Femur (tissue), 1 donor: ENCODE measurements at regions not wholly inside any gene's neighbourhood (a gene's known extent, or its start where the extent isn't known, plus 50 kb on each side); places are given as distances from the start of the nearest gene placed in this dataset.
A peak's percentile ranks its signal among the peaks of the same experiment; 100 is the strongest.

Experiments used
- DNase-seq: peaks from one replicate; pipeline ENCODE4 v3.0.0-alpha.2; 2017

DNA sequence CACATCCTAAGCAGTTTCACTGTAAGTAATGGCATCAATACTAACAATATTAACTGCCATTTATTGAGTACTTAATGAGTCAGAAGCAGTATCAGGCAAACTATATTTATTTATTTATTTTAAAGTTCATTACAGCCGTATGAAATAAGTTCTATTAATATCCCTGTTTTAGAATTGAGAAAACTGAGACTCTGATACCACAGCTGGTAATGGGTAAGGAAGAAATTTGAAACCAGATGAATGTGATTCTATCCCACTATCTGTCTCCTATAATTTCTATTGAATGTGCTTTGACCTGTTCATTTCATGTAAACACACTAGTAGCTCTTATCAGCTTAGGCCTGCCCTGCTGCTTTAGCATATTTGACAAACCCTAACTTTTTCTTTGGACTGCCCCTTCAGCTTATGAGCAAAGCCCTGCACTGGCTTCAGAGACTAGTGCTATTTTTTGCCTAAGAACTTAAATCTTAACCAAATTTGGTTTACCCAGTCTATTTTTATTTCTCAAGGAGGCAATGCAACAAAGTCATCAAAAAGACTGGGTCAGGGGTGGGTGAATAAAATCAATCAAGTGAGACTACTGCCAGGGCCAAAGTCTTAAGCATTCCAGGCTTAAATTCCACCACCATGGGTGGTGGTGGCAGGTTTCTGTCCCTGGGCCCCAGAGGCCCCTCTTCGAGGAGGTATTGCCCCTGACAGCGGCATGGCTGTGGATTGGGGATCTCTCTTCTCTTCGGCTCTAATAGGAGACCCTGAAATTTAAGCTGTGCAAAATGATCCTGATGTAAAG lies 143.4 kb downstream of the DLEU7 start:
- no peak for DNase-seq

DNA sequence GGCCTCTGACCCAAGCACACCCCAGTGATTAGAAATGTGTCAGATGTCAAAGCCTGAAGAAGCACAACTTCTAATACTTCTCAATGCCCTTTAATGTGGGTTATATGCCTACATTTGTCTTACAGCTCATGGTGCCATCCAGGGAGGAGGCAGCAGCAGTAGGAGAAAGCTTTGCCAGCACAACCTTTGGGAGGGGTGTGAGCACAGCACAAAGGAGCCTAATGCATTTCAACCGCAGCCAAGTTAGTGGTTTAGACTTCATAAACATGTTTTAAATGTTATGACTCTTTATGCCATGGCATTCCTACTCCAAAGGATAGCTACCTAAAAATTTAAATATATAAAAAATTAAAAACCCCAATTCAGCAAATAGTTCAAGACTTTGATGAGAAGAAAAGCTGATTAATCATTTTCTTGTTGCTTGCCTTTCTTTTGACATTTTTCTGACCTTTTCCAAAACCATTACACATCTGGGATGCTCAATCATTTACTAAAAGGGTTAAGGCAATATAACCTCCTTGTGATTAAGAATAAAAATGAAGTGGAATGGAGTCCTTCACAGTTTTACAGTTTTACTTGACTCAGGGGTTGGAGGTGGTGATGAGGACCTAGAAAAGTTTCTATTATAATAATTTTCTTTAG lies 142.7 kb downstream of the DLEU7 start:
- no peak for DNase-seq

DNA sequence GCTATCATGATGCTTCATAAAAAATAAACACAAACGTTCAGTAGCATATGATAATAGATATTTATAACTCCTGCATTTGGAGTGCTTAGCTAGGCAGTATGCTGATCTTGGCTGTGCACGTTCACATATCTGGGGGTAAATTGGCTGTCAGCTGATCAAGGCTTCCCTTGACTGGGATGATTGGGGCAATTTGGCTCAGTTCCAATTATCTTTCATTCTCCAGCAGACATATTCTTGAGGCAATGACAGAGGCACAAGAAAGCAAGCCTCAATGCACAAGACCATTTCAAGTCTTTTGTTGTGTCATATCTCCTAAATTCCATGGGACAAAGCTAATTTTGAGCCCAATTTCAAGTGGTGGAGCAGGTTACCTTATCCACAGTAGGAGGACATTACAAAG lies 142.0 kb downstream of the DLEU7 start:
- DNase-seq = no peak

DNA sequence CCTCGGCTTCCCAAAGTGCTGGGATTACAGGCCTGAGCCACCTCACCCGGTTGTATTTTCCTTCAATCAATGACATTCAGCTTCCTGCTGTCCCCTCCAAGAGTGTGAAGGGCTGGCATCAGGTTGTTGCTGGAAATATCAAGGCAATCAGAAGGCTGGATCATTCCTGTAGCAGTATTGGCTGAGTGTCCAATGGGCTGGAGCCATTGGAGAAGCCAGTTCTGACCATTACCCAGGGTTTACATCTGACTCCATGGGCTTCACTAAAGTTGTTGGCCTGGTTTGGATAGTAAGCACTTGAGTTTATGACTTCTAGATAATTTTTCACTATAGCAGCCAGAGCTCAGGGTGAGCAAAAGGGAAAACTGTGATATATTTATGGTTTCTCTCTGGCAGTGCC lies 137.0 kb downstream of the DLEU7 start:
- DNase-seq = no peak

DNA sequence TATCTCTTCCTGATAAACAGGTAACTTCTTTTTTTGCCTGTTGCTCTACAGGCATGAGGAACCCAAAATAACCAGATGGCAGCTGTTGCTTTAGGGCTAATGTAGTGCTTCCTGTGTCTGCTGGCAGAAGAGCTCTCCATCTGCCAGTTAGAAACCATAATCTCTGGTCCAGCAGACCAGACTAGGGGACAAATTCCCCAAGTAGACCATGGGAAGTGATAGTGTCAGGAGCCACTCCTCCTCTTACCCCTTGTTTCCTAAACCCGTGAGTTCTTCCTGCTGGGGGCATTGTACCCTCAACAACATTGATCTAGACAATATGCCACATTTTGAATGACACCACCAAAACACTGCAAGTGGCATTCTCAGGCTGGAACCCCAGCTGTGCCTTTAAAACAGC lies 135.9 kb downstream of the DLEU7 start:
- no peak for DNase-seq

DNA sequence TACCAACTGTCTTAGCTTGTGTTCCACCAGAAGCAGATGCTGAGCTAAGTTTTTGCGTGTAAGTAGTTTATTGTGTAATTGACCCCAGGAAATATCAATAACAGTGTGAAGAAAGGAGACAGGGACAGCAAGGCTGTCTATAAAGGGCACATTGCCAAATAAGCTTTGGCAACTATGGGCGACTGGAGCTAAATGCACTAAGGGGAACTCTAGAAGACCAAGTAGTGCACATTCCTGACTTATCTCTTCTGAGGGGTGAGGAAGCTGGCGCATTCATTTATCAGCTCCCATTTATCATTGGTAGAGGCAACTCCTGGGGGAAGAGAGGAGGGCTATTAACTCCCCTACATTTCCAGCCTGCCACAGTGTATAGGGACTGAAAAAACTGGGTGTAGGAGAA lies 135.0 kb downstream of the DLEU7 start:
- no peak for DNase-seq

DNA sequence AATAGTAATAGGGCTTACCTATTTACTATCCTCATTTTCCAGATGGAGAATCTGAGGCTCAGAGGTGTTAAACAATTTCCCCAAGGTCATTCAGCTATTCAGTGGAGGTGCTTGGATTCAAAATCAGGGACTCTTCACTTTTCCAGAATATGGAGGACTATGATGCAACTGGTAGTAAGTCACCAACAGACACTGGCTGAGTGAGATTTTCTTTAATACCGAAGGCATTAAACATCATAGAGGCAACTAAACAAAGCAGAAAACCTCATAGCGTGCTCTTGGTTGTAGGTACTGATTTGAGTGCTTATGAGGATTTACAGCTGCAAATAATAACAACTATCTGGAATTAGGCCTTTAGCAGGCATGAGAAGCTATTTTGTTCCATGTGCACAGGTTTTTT lies 134.4 kb downstream of the DLEU7 start:
- no peak for DNase-seq

DNA sequence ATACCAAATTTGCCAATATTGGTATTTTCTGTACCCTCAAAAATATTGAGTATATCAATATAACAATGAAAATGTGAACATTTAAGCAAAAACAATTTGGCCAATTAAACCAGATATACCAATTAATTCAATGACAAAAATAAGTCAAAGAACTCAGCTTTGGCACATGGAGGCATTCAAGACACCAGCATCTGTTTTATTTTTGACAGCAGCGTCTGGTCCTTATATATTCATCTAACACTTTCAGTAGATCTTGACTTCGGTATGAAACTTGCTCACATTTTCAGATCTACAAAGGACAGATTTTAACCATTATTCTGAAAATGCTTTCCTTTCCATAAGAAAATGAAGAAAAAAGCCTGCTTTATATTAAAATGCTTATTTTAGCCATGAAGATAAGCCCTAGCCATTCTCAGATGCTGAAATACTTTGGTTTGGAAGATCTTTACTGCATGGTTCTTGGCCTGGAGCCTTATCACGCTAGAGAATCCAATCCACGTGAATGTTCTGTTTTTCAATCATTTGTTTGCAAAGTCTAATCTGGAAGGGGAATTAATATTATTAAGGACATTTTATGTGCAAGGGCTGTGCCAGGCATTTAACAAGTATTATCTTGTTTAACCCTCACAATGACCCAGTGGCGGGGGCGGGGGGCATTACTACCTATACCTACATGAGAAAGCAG lies 132.2 kb downstream of the DLEU7 start:
- no peak for DNase-seq

DNA sequence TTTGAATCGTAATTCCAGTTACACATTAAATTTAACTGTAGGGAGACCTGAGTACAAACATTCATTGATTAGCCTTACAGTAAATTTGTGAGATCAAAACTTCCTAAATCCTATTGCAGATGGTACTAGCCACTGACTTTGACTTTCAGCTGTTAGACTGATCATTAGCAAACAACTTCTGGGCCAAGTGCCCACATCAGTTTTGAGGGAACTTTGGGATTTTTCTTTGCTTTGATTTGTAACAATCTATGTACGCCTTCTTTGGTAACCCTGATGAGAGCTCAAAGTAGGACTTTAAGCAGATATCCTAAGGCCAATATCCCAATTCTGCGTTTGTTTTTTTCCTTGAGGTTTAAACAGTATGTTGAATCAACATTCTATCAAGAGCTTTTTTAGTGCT lies 131.5 kb downstream of the DLEU7 start:
- DNase-seq = no peak

DNA sequence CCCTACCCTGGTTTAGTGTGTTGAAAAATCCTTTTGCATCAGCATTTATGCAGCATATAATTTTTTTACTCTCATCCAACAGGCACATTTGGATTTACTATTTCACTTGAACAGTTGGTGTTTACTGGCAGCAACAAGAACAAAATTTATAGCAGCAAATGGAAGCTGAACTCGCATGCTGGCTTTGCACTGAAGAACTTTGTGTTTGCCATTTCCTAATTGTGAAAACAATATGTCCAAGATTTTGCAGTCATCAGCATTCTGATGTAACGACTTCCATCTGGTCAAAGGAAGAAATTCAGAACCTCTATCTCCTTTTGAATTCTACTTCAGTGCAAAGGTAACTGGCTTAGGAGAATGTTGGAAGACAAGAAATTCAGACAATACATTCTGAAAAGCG lies 131.0 kb downstream of the DLEU7 start:
- DNase-seq = no peak

DNA sequence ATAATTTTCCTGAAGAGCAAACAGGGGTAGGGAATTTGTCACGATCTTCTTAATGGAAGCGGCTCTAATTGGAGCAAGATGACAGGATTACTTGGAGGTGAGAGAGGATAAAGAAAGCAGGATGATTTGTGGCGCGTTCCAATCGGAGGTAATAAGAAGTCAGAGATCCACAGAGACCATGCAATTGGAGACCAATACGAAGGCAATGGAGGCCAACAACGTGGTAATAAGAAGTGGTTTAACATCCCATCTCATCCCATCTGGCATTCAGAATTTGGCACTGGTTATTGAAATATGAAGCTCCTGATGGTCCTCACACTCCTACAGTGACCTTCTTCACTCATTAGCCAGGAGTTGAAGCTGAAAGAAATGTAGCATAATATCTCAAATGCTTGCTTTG lies 130.6 kb downstream of the DLEU7 start:
- DNase-seq = no peak

DNA sequence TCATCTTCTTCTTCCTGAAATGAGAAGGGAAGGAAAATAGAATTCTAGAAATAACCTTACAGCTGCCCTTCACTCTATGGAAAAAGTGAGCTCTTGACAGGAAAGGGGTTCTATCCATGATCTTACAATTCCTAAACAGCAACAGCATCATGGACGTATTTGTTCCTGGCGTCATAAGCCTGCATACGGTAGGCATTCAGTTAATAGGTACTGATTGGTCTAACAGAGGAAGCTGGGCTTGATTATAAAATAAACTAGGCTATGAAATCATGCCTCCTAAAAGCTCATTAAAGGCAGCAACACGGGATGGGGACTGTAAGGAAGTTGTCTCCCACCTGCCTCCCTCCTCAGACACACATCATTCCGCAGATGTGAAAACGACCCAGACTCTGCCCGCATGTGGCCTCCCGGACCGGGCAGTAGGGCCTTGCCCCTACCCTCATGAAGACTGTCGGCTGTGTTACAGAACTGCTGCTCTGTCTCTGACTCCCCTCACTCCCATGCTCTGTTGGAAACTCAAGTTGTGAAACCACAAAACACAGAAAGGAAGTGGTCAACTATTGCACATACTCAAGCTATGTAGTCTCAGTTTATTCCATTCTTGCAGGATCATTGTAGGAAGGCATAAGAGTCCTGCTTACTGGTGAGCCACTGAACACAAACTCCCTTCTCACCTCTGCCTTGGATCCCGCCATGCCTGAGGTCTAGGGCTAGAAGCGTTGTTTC lies 129.8 kb downstream of the DLEU7 start:
- no peak for DNase-seq

DNA sequence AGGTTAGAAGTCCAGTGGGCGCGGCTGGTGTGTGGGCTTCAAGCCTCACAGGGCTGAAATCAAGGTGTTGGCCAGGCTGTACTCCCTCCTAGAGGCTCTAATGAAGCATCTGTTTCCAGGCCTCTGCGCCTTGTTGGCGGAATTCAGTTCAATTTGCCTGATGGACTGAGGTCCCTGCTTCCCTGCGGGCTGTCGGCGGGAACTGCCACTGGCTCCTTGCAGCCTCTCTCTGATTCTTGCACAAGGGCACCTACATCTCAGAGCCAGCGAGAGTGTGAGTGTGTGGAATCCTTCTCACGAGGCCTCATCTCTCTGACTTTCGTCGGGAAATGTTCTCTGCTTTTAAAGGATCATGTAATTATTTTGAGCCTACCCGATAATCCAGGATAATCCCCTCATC lies 128.6 kb downstream of the DLEU7 start:
- DNase-seq = no peak

DNA sequence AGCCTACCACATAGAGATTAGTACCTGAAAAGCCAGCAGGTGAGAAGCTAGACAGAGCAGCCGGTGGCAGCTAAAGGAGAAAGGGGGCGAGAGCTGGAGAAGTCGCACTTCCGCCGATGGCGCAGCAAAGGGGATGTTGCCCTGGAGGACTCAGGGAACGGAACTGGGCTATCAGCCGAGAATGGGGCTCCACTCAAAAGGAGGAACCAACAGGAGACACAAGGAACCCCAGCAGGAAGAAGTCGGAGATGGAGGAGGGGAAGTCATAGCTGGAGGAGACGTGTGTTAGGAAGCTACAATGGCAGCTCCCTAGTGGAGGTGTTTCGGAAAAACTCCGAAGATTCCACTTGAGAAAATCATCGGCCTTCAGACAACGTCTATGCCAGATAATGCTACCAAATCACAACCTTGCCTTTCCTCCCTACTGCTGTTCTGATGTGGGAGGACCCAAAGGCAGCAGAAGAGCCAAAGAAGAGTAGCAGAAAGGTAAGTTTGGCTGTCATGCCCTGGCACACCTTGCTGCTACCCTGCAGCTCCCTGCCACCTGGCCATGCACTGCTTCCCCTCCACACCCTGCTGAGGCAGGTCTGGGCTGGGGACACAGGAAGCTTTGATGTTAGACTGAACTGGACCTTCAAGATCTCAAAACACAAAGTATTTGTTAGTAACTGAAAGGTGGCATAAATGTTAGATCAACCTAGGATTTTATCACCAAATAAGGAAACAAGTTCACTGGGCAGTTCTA lies 127.9 kb downstream of the DLEU7 start:
- DNase-seq = peak; percentile 40

DNA sequence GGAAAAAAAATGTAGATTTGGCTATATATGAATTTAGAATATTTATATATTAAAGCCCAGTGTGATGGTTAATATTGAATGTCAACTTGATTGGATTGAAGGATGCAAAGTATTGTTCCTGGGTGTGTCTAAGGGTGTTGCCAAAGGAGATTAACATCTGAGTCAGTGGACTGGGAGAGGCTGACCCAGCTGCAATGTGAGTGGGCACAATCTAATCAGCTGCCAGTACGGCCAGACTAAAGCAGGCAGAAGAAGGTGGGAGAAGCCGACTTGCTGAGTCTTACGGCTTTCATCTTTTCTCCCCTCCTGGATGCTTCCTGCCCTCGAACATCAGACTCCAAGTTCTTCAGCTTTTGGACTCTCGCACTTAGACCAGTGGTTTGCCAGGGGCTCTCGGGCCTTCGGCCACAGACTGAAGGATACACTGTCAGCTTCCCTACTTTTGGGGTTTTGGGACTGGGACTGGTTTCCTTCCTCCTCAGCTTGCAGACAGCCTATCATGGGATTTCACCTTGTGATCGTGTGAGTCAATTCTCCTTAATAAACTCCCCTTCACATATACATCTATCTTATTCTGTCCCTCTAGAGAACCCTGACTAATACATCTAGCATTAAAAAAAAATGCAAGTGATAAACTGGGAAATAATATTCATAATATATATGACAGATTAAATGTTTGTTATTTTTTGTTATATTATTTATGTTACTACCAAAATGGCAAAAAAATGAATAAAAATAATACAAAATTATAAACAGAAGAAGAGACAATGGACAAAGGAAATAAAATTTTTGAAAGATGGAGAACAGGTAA lies 122.4 kb downstream of the DLEU7 start:
- DNase-seq = no peak

DNA sequence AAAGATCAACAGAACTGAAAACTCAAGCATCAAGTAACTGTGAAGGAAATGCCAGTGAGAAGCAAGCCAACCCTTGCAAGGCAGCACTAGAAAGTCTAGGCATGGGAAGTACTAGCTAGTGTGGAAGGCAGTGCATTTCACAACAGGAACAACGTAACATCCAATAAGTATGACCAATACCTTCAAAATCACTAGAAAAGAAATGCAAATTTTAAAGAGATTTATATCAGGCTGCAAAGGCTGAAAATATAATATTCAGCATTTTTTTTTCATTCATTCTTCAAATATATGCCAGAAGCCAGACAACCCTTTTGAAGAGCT lies 121.9 kb downstream of the DLEU7 start:
- DNase-seq = no peak

DNA sequence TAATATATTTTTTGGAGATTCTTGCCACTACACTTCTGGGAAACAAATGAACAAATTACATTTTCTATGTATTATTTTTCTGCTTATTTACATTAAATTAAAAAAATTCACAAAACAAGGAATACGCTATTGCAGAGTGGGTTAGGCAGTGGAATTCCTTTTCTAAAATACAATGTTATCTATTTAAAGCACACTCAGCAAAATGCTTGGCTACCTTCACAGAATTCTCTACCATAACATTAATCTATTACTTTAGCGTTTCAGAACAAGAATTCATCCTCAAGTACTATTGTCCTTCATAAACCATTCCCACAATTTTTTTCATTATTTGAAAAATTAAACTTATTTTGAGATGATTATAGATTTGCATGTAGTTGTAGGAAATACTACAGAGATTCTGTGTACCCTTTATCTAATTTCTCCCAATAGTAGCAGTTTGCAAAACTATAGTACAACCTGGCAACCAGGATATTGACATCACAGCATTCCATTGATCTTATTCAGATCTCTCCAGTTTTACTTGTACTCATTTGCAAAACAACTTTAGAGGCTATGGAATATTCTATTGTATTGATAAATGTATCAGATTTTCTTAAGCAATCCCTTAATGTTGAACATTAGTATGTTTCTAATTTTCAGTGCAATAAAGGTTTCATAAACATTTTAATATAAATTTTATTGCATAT lies 120.9 kb downstream of the DLEU7 start:
- no peak for DNase-seq

DNA sequence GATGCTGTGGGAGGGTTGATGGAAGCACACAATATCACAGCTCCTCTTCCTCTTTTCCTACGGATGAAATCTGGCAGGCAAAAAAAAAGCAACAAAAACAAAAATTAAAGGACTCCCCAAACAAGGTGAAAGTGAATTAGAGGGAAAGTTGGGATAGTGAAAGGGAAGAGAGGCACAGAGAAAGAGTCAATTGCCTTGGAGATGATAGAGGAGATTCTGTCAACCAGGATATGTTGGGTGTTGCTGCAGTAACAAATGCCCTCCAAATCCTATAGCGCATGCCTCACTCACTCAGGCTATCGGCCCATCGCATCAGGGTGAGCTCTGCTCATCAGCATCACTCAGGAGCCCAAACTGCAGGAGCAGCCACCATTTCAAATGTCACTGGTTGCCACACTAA lies 119.1 kb downstream of the DLEU7 start:
- no peak for DNase-seq

DNA sequence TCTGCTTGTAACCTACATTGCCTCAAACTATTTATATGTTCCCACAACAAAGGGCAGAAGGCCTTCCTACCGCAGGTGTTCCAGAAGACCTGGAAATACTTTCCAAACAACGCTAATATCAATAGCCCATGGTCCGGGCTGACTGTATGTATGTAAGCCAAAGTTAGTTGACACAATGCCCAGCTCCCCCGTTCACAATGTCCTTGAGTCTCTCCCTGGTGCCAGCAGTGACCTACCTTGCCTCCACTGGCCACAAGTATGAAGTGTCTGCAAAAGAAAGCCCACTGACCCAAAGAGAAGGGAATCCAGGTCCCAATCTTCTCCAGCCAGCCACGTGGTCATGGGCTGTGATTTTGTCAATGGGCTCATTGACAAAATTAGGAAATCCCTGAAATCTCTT lies 118.6 kb downstream of the DLEU7 start:
- no peak for DNase-seq

DNA sequence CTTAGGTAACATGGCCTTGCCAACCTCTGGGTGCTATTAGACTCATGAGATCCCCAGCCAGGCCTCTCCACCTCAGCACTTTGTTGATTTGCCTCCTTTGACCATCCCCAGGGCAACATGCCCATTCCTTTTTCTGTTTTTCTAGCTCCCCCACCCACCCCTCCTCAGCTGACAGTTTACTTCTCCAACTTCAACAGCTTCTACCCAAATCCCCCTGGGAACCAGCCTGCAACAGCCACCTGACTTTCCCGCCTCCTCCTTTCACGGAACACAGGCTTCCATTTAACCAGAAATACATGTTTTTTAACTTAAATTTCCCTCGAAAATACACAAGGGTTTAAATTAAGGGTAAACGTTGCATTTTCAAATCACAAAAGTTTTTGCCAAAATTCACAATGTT lies 117.3 kb downstream of the DLEU7 start:
- DNase-seq = no peak

DNA sequence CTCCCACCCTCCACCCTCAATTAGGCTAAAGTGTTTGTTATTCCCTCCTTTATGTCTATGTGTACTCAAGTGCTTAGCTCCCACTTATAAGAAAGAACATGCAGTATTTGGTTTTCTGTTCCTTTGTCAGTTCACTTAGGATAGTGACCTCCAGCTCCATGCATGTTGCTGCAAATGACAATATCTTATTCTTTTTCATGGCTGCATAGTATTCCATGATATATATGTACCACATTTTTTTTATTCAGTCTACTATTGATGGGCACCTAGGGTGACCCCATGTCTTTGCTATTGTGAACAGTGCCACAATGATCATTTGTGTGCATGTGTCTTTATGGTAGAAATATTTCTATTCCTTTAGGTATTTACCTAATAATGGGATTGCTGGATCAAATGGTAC lies 114.3 kb downstream of the DLEU7 start:
- no peak for DNase-seq
